Endothelial cell of umbilical vein (primary cell): ENCODE measurements at regions not wholly inside any gene's neighbourhood (a gene's known extent, or its start where the extent isn't known, plus 50 kb on each side); places are given as distances from the start of the nearest gene placed in this dataset.

Experiments
- BruUV-seq: library from RNA; stranded (reverse); fragments of 400-500 nt; replicated peaks from 2 replicates; lab custom pipeline; 2021; lab: Mats Ljungman, UMichigan
- CTCF ChIA-PET: fragments of 300-600, 350-600 bp; sonication (Branson Sonifier 250); formaldehyde crosslinking; loops from one replicate; lab custom pipeline; 2021; ENCODE audit warnings: antibody characterized with exemption, inconsistent platforms; lab: Charles Lee
- POLR2A ChIA-PET: fragments of 300-600, 350-600 bp; sonication (Branson Sonifier 250); formaldehyde crosslinking; loops from one replicate; lab custom pipeline; 2021; ENCODE audit warnings: antibody characterized with exemption, inconsistent platforms; lab: Charles Lee
- DNase-seq: peaks from one replicate; pipeline ENCODE4 v3.0.0-alpha.2; 2011; ENCODE audit warnings: low read depth, low spot score
- FAIRE-seq: peaks from 2 replicates; lab custom pipeline; 2011; peaks lifted over from hg19 to GRCh38; lab: Jason Lieb, UNC
- H2AFZ ChIP-seq: 2 replicates; pipeline ENCODE4 v1.6.0; 2012; ENCODE audit warnings: low read depth, low read length, control low read depth, inconsistent platforms
- H3K27ac ChIP-seq: 2 replicates; pipeline ENCODE4 v1.5.1; 2011; ENCODE audit warnings: low read depth, mild to moderate bottlenecking, control low read depth, low read length, moderate library complexity; ENCODE audit not compliant: insufficient read depth
- H3K27me3 ChIP-seq, 2 experiments: 2 replicates each; pipeline versions ENCODE4 v1.6.0 to v1.6.1; 2011; ENCODE audit warnings: low read length in 2 of 2, mixed read lengths in 1 of 2; ENCODE audit not compliant: control insufficient read depth in 2 of 2, insufficient read depth in 2 of 2
- H3K36me3 ChIP-seq, 2 experiments: 2 replicates in 1 of 2; 3 replicates in 1 of 2; pipeline ENCODE4 v1.5.1; 2011; ENCODE audit warnings: low read length in 2 of 2, mild to moderate bottlenecking in 1 of 2, moderate library complexity in 1 of 2; ENCODE audit not compliant: control insufficient read depth in 2 of 2, insufficient read depth in 2 of 2; ENCODE audit errors: extremely low read depth in 1 of 2
- H3K4me1 ChIP-seq: 3 replicates; pipeline ENCODE4 v1.5.1; 2011; ENCODE audit warnings: mild to moderate bottlenecking, low read length; ENCODE audit not compliant: control insufficient read depth, insufficient read depth; ENCODE audit errors: extremely low read depth
- H3K4me2 ChIP-seq: 2 replicates; pipeline ENCODE4 v1.6.1; 2011; ENCODE audit warnings: low read length, control low read depth, mixed read lengths; ENCODE audit not compliant: insufficient read depth
- H3K4me3 ChIP-seq, 3 experiments: fragments of 200-600 bp in 1 of 3; sonication (generic), shearing (Covaris generic) in 1 of 3; replicated peaks in 1 of 3; 2 replicates each; pipeline ENCODE4 v1.5.1; 2011 to 2016; ENCODE audit warnings: control low read depth in 3 of 3, low read length in 3 of 3, mild to moderate bottlenecking in 2 of 3, inconsistent platforms in 1 of 3, low read depth in 1 of 3, moderate library complexity in 1 of 3; ENCODE audit not compliant: insufficient read depth in 1 of 3
- H3K79me2 ChIP-seq: 2 replicates; pipeline ENCODE4 v1.6.0; 2012; ENCODE audit warnings: low read length, inconsistent platforms; ENCODE audit not compliant: control insufficient read depth, insufficient read depth
- H3K9ac ChIP-seq: replicated peaks from 2 replicates; pipeline ENCODE3; 2011; ENCODE audit warnings: low read length, control low read depth; ENCODE audit not compliant: insufficient read depth; ENCODE audit errors: extremely low read depth
- H3K9me1 ChIP-seq: replicated peaks from 3 replicates; pipeline ENCODE4 v1.6.0; 2011; ENCODE audit warnings: mild to moderate bottlenecking, low read length; ENCODE audit not compliant: control insufficient read depth, insufficient read depth; ENCODE audit errors: extremely low read depth
- H3K9me3 ChIP-seq: replicated peaks from 2 replicates; pipeline ENCODE4 v1.5.1; 2012; ENCODE audit warnings: low read length, inconsistent platforms; ENCODE audit not compliant: control insufficient read depth, insufficient read depth
- H4K20me1 ChIP-seq: replicated peaks from 2 replicates; pipeline ENCODE3; 2011; ENCODE audit warnings: mild to moderate bottlenecking, low read length; ENCODE audit not compliant: control insufficient read depth, insufficient read depth; ENCODE audit errors: extremely low read depth
- EZH2 ChIP-seq: IDR thresholded peaks from 2 replicates; pipeline ENCODE4 v1.6.1; 2012; ENCODE audit warnings: borderline replicate concordance, low read depth, mild to moderate bottlenecking, moderate library complexity, low read length, inconsistent platforms; ENCODE audit not compliant: severe bottlenecking
- FOS ChIP-seq: IDR thresholded peaks from 2 replicates; pipeline ENCODE4 v1.6.1; 2011; ENCODE audit warnings: mild to moderate bottlenecking, low read length, moderate library complexity, borderline replicate concordance; ENCODE audit not compliant: insufficient read depth
- GATA2 ChIP-seq: IDR thresholded peaks from 2 replicates; pipeline ENCODE4 v1.7.0; 2011; ENCODE audit warnings: low read depth, mild to moderate bottlenecking, moderate library complexity, mixed read lengths, low read length; ENCODE audit not compliant: insufficient read length, insufficient read depth
- JUN ChIP-seq: IDR thresholded peaks from 2 replicates; pipeline ENCODE4 v1.6.1; 2011; ENCODE audit warnings: borderline replicate concordance, low read depth; ENCODE audit not compliant: insufficient read length, insufficient read depth
- MYC ChIP-seq: IDR thresholded peaks from one replicate; pipeline ENCODE4 v1.6.1; 2011; ENCODE audit warnings: mild to moderate bottlenecking, low read depth, low read length
- POLR2A ChIP-seq: IDR thresholded peaks from 2 replicates; pipeline ENCODE4 v1.6.1; 2012; ENCODE audit warnings: low read depth, mild to moderate bottlenecking, control low read depth, low read length
- POLR2AphosphoS5 ChIP-seq: IDR thresholded peaks from 2 replicates; pipeline ENCODE4 v1.6.1; 2012; ENCODE audit warnings: low read depth, mild to moderate bottlenecking, control low read depth, low read length, moderate library complexity; ENCODE audit not compliant: insufficient read depth
- dilution Hi-C: fragments of 300-500 bp; cut with MboI; formaldehyde crosslinking; loops from one replicate; pipeline ENCODE4 v1.15.0; 2019; ENCODE audit warnings: low sequenced_read_pairs; ENCODE audit not compliant: extremely low pct_ligation_motif_present
- intact Hi-C: fragments of 100-400 bp; cut with micrococcal nuclease; formaldehyde crosslinking; loops from one replicate; pipeline ENCODE4 v1.10.0; 2022
- TF ChIP-seq, protein P1 (sequence below), 2 donors: IDR thresholded peaks; 1 replicate in 1 of 2; 2 replicates in 1 of 2; pipeline ENCODE4 v1.5.1; 2011; ENCODE audit warnings: low read length in 2 of 2, mild to moderate bottlenecking in 2 of 2, moderate library complexity in 2 of 2, control low read depth in 1 of 2, inconsistent platforms in 1 of 2, low read depth in 1 of 2; ENCODE audit not compliant: insufficient read depth in 1 of 2; ENCODE audit errors: extremely low read depth in 1 of 2
- TF ChIP-seq, protein P2 (sequence below): IDR thresholded peaks from 2 replicates; pipeline ENCODE4 v1.6.1; 2011; ENCODE audit not compliant: insufficient read depth, insufficient read length

DNA sequence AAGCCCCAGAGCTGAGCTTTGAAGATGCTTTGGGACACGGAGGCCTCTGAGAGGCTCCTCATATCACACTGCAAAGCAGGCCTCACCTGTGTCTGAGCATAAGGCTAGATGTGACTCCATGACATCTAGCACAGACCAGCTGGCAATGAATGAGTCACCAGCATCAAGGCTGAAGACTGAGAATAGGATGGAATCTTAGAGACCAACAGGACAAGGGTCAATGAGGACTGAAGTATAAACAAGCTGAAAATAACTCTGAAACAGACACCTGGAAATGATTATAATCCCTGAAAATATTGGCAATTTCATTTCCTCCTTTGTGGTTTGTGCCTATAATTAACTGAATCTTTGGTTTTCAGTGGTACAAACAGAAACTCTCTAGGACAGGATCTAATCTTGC, 87.1 kb upstream of the PRPS1 start:
- DNase-seq (no peak), FAIRE-seq (no peak)
- no peak overlapping the region for H3K4me3 ChIP-seq
- H3K27me3 ChIP-seq: no peaks in the 10 kb centered on the region
- no peaks in the 10 kb centered on the region for H3K9me3 ChIP-seq
- no peaks in the 10 kb centered on the region for H4K20me1 ChIP-seq
- no peak overlapping the region for H3K4me2 ChIP-seq
- no peak overlapping the region for H3K9ac ChIP-seq
- no peak overlapping the region for H2AFZ ChIP-seq
- ChIA-PET POLR2A (no interaction called here), CTCF (interaction anchor here (1.2 kb wide), 1 partner anchor 88 kb away, joined by 3 read pairs; no protein-coding TSS in a partner anchor)
- TF ChIP-seq FOS (no peak), POLR2AphosphoS5 (no peak), JUN (no peak), GATA2 (no peak), EZH2 (no peak), MYC (no peak), POLR2A (no peak)
- TF ChIP-seq, protein P1, sequence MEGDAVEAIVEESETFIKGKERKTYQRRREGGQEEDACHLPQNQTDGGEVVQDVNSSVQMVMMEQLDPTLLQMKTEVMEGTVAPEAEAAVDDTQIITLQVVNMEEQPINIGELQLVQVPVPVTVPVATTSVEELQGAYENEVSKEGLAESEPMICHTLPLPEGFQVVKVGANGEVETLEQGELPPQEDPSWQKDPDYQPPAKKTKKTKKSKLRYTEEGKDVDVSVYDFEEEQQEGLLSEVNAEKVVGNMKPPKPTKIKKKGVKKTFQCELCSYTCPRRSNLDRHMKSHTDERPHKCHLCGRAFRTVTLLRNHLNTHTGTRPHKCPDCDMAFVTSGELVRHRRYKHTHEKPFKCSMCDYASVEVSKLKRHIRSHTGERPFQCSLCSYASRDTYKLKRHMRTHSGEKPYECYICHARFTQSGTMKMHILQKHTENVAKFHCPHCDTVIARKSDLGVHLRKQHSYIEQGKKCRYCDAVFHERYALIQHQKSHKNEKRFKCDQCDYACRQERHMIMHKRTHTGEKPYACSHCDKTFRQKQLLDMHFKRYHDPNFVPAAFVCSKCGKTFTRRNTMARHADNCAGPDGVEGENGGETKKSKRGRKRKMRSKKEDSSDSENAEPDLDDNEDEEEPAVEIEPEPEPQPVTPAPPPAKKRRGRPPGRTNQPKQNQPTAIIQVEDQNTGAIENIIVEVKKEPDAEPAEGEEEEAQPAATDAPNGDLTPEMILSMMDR (IDR thresholded peaks at IDR 0.05; ENCODE audit: extremely low read depth in 1 of 2, insufficient read depth in 1 of 2, low read depth in 1 of 2, low read length in 2 of 2): no peak
- TF ChIP-seq, protein P2, sequence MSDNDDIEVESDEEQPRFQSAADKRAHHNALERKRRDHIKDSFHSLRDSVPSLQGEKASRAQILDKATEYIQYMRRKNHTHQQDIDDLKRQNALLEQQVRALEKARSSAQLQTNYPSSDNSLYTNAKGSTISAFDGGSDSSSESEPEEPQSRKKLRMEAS: no peak
- BruUV-seq: no TSS peak
- H3K27ac ChIP-seq: no peak overlapping the region
- H3K4me1 ChIP-seq: no peaks in the 10 kb centered on the region
- intact Hi-C loops: no loop called here
- H3K79me2 ChIP-seq: no peaks in the 10 kb centered on the region
- H3K36me3 ChIP-seq: no peaks in the 10 kb centered on the region
- dilution Hi-C loops: no loop called here
- no peaks in the 10 kb centered on the region for H3K9me1 ChIP-seq
